GM20000 (cell line): ENCODE measurements at regions not wholly inside any gene's neighbourhood (a gene's known extent, or its start where the extent isn't known, plus 50 kb on each side); places are given as distances from the start of the nearest gene placed in this dataset.
A peak's percentile ranks its signal among the peaks of the same experiment; 100 is the strongest.

ENCODE experiments used
- DNase-seq: peaks from one replicate; pipeline ENCODE4 v3.0.0; 2012; ENCODE audit warnings: low spot score
- CTCF ChIP-seq: IDR thresholded peaks from 2 replicates; pipeline ENCODE4 v1.5.1; 2012; ENCODE audit warnings: mild to moderate bottlenecking, control low read depth; ENCODE audit errors: extremely low read depth, missing control alignments

GRCh38 chr9:99282406-99282805, 60.3 kb downstream of the SEC61B start:
- no peak for TF ChIP-seq CTCF

DNA sequence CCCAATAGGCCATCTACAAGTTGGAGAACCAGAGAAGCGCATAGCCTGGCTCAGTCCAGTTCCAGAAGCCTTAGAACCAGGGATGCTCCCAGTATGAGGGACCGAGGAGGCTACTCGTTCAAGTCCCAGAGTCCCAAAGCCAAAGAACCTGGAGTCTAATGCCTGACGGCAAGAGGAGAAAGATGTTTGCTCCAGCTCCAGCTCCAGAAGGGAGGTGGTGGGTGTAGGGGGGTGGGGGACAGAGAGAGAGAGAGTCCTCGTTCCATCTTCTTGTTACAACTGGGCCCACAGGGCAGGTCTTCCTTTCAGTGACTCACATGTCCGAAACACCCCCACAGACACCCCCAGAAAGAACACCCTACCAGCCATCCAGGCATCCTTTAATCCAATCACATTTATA, 63.9 kb downstream of the SEC61B start:
- no peak for DNase-seq
- TF ChIP-seq CTCF: no peak

More at GRCh38 chr9:99282406-99282805, 60.3 kb downstream of the SEC61B start:
- DNase-seq: no peak

- no peak for TF ChIP-seq CTCF
- no peak for DNase-seq
Measured at GRCh38 chr9:99286536-99286935, 64.5 kb downstream of the SEC61B start.

- no peak for DNase-seq
- no peak for TF ChIP-seq CTCF
Measured at GRCh38 chr9:99287641-99288040, 65.6 kb downstream of the SEC61B start.

DNA sequence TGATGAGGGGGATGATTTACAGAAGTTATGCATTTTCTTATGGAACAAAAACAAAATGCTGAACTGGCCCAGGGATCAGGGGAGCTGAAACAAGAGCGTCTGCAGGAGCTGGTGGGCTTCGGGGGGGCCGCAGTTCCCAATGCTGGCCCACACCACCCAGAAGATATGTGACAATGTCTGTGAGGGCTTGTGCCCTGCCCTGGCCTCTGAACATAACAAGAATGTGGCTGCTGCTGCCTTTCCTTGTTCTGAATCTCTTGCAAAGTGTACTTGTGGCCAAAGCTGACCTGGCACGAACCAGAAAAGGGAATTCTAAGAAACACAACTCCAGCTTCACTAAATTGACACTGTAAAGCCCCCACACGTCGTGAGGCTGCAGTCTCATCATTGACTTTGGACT, 66.7 kb downstream of the SEC61B start:
- no peak for TF ChIP-seq CTCF
- DNase-seq: no peak

- no peak for TF ChIP-seq CTCF
- DNase-seq: no peak
Measured at GRCh38 chr9:99294850-99295461, 72.9 kb downstream of the SEC61B start.

GRCh38 chr9:99296291-99296951, 74.3 kb downstream of the SEC61B start:
- TF ChIP-seq CTCF: no peak
- DNase-seq: peak; percentile 76
